ENCODE measurements at regions not wholly inside any gene's neighbourhood (a gene's known extent, or its start where the extent isn't known, plus 50 kb on each side); places are given as distances from the start of the nearest gene placed in this dataset.

GRCh38 chr1:47708658-47709018, 270.8 kb downstream of the FOXD2 start:
- Mint-ChIP-seq H3K4me1 (ENCODE audit: unreplicated experiment) (peaks cover 3% of the 10 kb centered on the region), H3K4me3 (ENCODE audit: unreplicated experiment) (no peak overlapping the region), H3K27ac (ENCODE audit: unreplicated experiment) (no peak overlapping the region)

GRCh38 chr1:47709019-47709871, 271.4 kb downstream of the FOXD2 start:
- Mint-ChIP-seq H3K4me3 (ENCODE audit: unreplicated experiment) (peak overlapping the region; percentile 37), H3K27me3 (ENCODE audit: unreplicated experiment) (peaks cover 19% of the 10 kb centered on the region), H3K36me3 (ENCODE audit: low read depth, unreplicated experiment) (peaks cover 4% of the 10 kb centered on the region), H3K27ac (ENCODE audit: unreplicated experiment) (no peak overlapping the region), H3K4me1 (ENCODE audit: unreplicated experiment) (peaks cover 3% of the 10 kb centered on the region), H3K9me3 (ENCODE audit: unreplicated experiment) (no peaks in the 10 kb centered on the region)
- DNase-seq (ENCODE audit: low spot score) = peak; percentile 42
- TF ChIP-seq, protein P1, sequence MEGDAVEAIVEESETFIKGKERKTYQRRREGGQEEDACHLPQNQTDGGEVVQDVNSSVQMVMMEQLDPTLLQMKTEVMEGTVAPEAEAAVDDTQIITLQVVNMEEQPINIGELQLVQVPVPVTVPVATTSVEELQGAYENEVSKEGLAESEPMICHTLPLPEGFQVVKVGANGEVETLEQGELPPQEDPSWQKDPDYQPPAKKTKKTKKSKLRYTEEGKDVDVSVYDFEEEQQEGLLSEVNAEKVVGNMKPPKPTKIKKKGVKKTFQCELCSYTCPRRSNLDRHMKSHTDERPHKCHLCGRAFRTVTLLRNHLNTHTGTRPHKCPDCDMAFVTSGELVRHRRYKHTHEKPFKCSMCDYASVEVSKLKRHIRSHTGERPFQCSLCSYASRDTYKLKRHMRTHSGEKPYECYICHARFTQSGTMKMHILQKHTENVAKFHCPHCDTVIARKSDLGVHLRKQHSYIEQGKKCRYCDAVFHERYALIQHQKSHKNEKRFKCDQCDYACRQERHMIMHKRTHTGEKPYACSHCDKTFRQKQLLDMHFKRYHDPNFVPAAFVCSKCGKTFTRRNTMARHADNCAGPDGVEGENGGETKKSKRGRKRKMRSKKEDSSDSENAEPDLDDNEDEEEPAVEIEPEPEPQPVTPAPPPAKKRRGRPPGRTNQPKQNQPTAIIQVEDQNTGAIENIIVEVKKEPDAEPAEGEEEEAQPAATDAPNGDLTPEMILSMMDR (IDR thresholded peaks at IDR 0.05; ENCODE audit: unreplicated experiment) = peak; percentile 46

More at GRCh38 chr1:47708658-47709018, 270.8 kb downstream of the FOXD2 start:
- DNase-seq (ENCODE audit: low spot score) = no peak
- Mint-ChIP-seq H3K27me3 (ENCODE audit: unreplicated experiment) (peaks cover 19% of the 10 kb centered on the region), H3K36me3 (ENCODE audit: low read depth, unreplicated experiment) (peaks cover 4% of the 10 kb centered on the region), H3K9me3 (ENCODE audit: unreplicated experiment) (no peaks in the 10 kb centered on the region)
- TF ChIP-seq, protein P1 (IDR thresholded peaks at IDR 0.05; ENCODE audit: unreplicated experiment) = no peak

GRCh38 chr1:47709872-47710231, 272.0 kb downstream of the FOXD2 start:
- no peaks in the 10 kb centered on the region for H3K9me3 Mint-ChIP-seq (ENCODE audit: unreplicated experiment)
- TF ChIP-seq, protein P1 (IDR thresholded peaks at IDR 0.05; ENCODE audit: unreplicated experiment) = no peak
- no peak overlapping the region for H3K27ac Mint-ChIP-seq (ENCODE audit: unreplicated experiment)
- peaks cover 19% of the 10 kb centered on the region for H3K27me3 Mint-ChIP-seq (ENCODE audit: unreplicated experiment)
- peaks cover 3% of the 10 kb centered on the region for H3K4me1 Mint-ChIP-seq (ENCODE audit: unreplicated experiment)
- H3K4me3 Mint-ChIP-seq (ENCODE audit: unreplicated experiment) = no peak overlapping the region
- peak; percentile 28 for DNase-seq (ENCODE audit: low spot score)
- H3K36me3 Mint-ChIP-seq (ENCODE audit: low read depth, unreplicated experiment) = peaks cover 4% of the 10 kb centered on the region

- Mint-ChIP-seq H3K27me3 (ENCODE audit: unreplicated experiment) (peaks cover 19% of the 10 kb centered on the region), H3K4me3 (ENCODE audit: unreplicated experiment) (no peak overlapping the region), H3K9me3 (ENCODE audit: unreplicated experiment) (no peaks in the 10 kb centered on the region), H3K36me3 (ENCODE audit: low read depth, unreplicated experiment) (peaks cover 4% of the 10 kb centered on the region), H3K27ac (ENCODE audit: unreplicated experiment) (no peak overlapping the region), H3K4me1 (ENCODE audit: unreplicated experiment) (peaks cover 3% of the 10 kb centered on the region)
- DNase-seq (ENCODE audit: low spot score) = peak; percentile 94
- TF ChIP-seq, protein P1 (IDR thresholded peaks at IDR 0.05; ENCODE audit: unreplicated experiment) = peak; percentile 98
These were observed 272.7 kb downstream of the FOXD2 start for GRCh38 chr1:47710329-47711071.
